ENCODE measurements at regions not wholly inside any gene's neighbourhood (a gene's known extent, or its start where the extent isn't known, plus 50 kb on each side); places are given as distances from the start of the nearest gene placed in this dataset.

- TF ChIP-seq EGR1 (IDR thresholded peaks at IDR 0.05) (no peak), REST (IDR thresholded peaks at IDR 0.05; ENCODE audit: low read depth) (no peak), RAD21 (IDR thresholded peaks at IDR 0.05; ENCODE audit: low read depth) (no peak), TEAD4 (IDR thresholded peaks at IDR 0.05) (no peak), TCF12 (IDR thresholded peaks at IDR 0.05; ENCODE audit: low read depth) (no peak), TAF1 (IDR thresholded peaks at IDR 0.05; ENCODE audit: low read depth) (no peak), USF1 (IDR thresholded peaks at IDR 0.05) (no peak), ZBTB7A (IDR thresholded peaks at IDR 0.05; ENCODE audit: low read depth) (no peak), CREB1 (IDR thresholded peaks at IDR 0.05; ENCODE audit: low read depth) (no peak), NFIC (IDR thresholded peaks at IDR 0.05) (no peak), EP300 (IDR thresholded peaks at IDR 0.05; ENCODE audit: borderline replicate concordance) (no peak), FOXM1 (IDR thresholded peaks at IDR 0.05; ENCODE audit: borderline replicate concordance, low read depth) (no peak), MAX (IDR thresholded peaks at IDR 0.05) (no peak), CEBPB (IDR thresholded peaks at IDR 0.05) (no peak), YY1 (IDR thresholded peaks at IDR 0.05; ENCODE audit: low read depth) (no peak)
Measured at GRCh38 chr9:105964156-105964555, 269.8 kb downstream of the TMEM38B start.

GRCh38 chr9:105966834-105967233 lies 272.5 kb downstream of the TMEM38B start:
- TF ChIP-seq TCF12 (IDR thresholded peaks at IDR 0.05; ENCODE audit: low read depth) (no peak), NFIC (IDR thresholded peaks at IDR 0.05) (no peak), EP300 (IDR thresholded peaks at IDR 0.05; ENCODE audit: borderline replicate concordance) (no peak), MAX (IDR thresholded peaks at IDR 0.05) (no peak), EGR1 (IDR thresholded peaks at IDR 0.05) (no peak), CEBPB (IDR thresholded peaks at IDR 0.05) (no peak), FOXM1 (IDR thresholded peaks at IDR 0.05; ENCODE audit: borderline replicate concordance, low read depth) (no peak), TAF1 (IDR thresholded peaks at IDR 0.05; ENCODE audit: low read depth) (no peak), TEAD4 (IDR thresholded peaks at IDR 0.05) (no peak), ZBTB7A (IDR thresholded peaks at IDR 0.05; ENCODE audit: low read depth) (no peak), REST (IDR thresholded peaks at IDR 0.05; ENCODE audit: low read depth) (no peak), USF1 (IDR thresholded peaks at IDR 0.05) (no peak), CREB1 (IDR thresholded peaks at IDR 0.05; ENCODE audit: low read depth) (no peak), YY1 (IDR thresholded peaks at IDR 0.05; ENCODE audit: low read depth) (no peak), RAD21 (IDR thresholded peaks at IDR 0.05; ENCODE audit: low read depth) (no peak)

- TF ChIP-seq TEAD4 (IDR thresholded peaks at IDR 0.05) (no peak), EGR1 (IDR thresholded peaks at IDR 0.05) (no peak), YY1 (IDR thresholded peaks at IDR 0.05; ENCODE audit: low read depth) (no peak), EP300 (IDR thresholded peaks at IDR 0.05; ENCODE audit: borderline replicate concordance) (no peak), MAX (IDR thresholded peaks at IDR 0.05) (no peak), ZBTB7A (IDR thresholded peaks at IDR 0.05; ENCODE audit: low read depth) (no peak), TCF12 (IDR thresholded peaks at IDR 0.05; ENCODE audit: low read depth) (no peak), FOXM1 (IDR thresholded peaks at IDR 0.05; ENCODE audit: borderline replicate concordance, low read depth) (no peak), CREB1 (IDR thresholded peaks at IDR 0.05; ENCODE audit: low read depth) (no peak), CEBPB (IDR thresholded peaks at IDR 0.05) (no peak), NFIC (IDR thresholded peaks at IDR 0.05) (no peak), RAD21 (IDR thresholded peaks at IDR 0.05; ENCODE audit: low read depth) (no peak), USF1 (IDR thresholded peaks at IDR 0.05) (no peak)
Measured at GRCh38 chr9:105967248-105967647, 272.9 kb downstream of the TMEM38B start.

GRCh38 chr9:105967797-105968196 lies 273.5 kb downstream of the TMEM38B start:
- TF ChIP-seq EP300 (IDR thresholded peaks at IDR 0.05; ENCODE audit: borderline replicate concordance) (no peak), YY1 (IDR thresholded peaks at IDR 0.05; ENCODE audit: low read depth) (no peak), TEAD4 (IDR thresholded peaks at IDR 0.05) (no peak), REST (IDR thresholded peaks at IDR 0.05; ENCODE audit: low read depth) (no peak), MAX (IDR thresholded peaks at IDR 0.05) (no peak), CEBPB (IDR thresholded peaks at IDR 0.05) (no peak), TCF12 (IDR thresholded peaks at IDR 0.05; ENCODE audit: low read depth) (no peak), NFIC (IDR thresholded peaks at IDR 0.05) (no peak), USF1 (IDR thresholded peaks at IDR 0.05) (no peak), RAD21 (IDR thresholded peaks at IDR 0.05; ENCODE audit: low read depth) (no peak), TAF1 (IDR thresholded peaks at IDR 0.05; ENCODE audit: low read depth) (no peak), ZBTB7A (IDR thresholded peaks at IDR 0.05; ENCODE audit: low read depth) (no peak), EGR1 (IDR thresholded peaks at IDR 0.05) (no peak), FOXM1 (IDR thresholded peaks at IDR 0.05; ENCODE audit: borderline replicate concordance, low read depth) (no peak), CREB1 (IDR thresholded peaks at IDR 0.05; ENCODE audit: low read depth) (no peak)
